ENCODE measurements at regions not wholly inside any gene's neighbourhood (a gene's known extent, or its start where the extent isn't known, plus 50 kb on each side); places are given as distances from the start of the nearest gene placed in this dataset.

DNA sequence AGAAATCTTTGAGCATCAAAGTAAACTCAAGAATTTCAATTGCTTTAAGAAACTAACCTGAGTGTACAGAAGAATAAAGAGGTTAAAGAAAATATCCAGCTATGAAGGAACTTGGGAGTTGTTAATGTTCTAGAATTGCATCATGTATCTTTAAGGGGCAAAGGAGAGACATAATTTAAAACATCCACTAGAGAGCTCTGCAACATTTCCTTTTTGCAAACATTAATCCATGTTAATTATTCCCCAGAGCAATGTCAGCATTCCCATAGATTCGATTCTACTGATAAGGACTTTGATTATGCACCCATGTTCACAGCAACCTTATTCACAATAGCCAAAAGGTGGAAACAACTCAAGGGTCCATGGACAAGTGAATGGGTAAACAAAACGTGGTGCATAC, 80.2 kb upstream of the SORBS2 start:
- intact Hi-C loops (cut with DNase I; ENCODE audit: low total_unique reads): no loop called here
- Histone ChIP-seq H3K4me3 (no peak overlapping the region), H3K36me3 (no peaks in the 10 kb centered on the region), H3K27ac (no peak overlapping the region), H3K27me3 (no peaks in the 10 kb centered on the region), H3K4me1 (no peaks in the 10 kb centered on the region), H3K9me3 (peaks cover 0 to 6% of the 10 kb centered on the region in 2 donors)
- DNase-seq (ENCODE audit: low spot score in 2 of 2): no peak
- TF ChIP-seq, protein P1, sequence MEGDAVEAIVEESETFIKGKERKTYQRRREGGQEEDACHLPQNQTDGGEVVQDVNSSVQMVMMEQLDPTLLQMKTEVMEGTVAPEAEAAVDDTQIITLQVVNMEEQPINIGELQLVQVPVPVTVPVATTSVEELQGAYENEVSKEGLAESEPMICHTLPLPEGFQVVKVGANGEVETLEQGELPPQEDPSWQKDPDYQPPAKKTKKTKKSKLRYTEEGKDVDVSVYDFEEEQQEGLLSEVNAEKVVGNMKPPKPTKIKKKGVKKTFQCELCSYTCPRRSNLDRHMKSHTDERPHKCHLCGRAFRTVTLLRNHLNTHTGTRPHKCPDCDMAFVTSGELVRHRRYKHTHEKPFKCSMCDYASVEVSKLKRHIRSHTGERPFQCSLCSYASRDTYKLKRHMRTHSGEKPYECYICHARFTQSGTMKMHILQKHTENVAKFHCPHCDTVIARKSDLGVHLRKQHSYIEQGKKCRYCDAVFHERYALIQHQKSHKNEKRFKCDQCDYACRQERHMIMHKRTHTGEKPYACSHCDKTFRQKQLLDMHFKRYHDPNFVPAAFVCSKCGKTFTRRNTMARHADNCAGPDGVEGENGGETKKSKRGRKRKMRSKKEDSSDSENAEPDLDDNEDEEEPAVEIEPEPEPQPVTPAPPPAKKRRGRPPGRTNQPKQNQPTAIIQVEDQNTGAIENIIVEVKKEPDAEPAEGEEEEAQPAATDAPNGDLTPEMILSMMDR (IDR thresholded peaks at IDR 0.05): no peak
- TF ChIP-seq POLR2A (IDR thresholded peaks at IDR 0.05) (no peak), POLR2AphosphoS5 (IDR thresholded peaks at IDR 0.05) (no peak)

DNA sequence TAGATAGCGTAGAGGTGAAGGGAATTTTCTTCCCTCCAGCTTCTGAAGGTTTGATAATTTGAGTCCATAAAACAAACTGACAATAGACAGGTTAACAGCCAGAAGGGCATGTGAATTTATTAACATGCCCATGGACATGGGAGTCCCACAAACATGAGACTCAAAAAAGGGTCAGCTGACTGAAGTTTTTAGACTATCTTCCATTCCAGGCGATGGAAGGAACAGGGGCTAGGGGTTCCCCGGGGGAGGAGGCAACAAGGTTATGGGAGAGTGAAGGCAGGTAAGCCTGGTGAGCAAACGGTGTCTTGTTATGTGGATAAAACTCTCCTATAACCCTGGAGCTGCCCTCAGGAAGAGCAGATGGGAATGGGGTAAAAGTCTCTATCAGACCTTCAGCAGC, 81.5 kb upstream of the SORBS2 start:
- no peaks in the 10 kb centered on the region for H3K36me3 ChIP-seq
- intact Hi-C loops (cut with DNase I; ENCODE audit: low total_unique reads): no loop called here
- H3K27me3 ChIP-seq: no peaks in the 10 kb centered on the region

DNA sequence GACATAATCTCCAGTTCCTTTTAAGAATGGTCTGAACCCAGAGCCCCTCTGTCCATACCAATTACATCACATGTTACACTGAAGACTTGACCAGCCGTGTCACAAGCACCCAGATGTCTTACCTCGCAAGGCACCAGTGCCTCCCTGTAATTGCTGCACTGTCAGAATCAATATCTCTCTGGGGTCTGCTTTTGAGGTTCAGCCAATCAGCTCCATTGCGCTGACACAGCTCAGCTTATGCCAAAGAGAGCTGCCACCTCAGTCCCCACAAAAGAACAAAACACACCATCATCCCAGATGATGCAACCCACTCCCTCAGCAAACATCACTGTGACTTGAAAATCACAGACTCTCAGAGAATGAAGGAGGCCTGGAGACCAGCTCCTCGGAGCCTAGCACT, 82.5 kb upstream of the SORBS2 start:
- TF ChIP-seq POLR2A (IDR thresholded peaks at IDR 0.05) (no peak), POLR2AphosphoS5 (IDR thresholded peaks at IDR 0.05) (no peak)
- TF ChIP-seq, protein P1 (IDR thresholded peaks at IDR 0.05): no peak
- DNase-seq (ENCODE audit: low spot score in 2 of 2): no peak
- H3K9me3 ChIP-seq: no peaks in the 10 kb centered on the region
- H3K27ac ChIP-seq: no peak overlapping the region
- H3K4me3 ChIP-seq: no peak overlapping the region
- intact Hi-C loops (cut with DNase I; ENCODE audit: low total_unique reads): no loop called here
- H3K27me3 ChIP-seq: no peaks in the 10 kb centered on the region
- no peaks in the 10 kb centered on the region for H3K4me1 ChIP-seq
- H3K36me3 ChIP-seq: no peaks in the 10 kb centered on the region

More for the DNA sequence above, 81.5 kb upstream of the SORBS2 start:
- Histone ChIP-seq H3K4me1 (no peaks in the 10 kb centered on the region), H3K9me3 (no peaks in the 10 kb centered on the region), H3K4me3 (no peak overlapping the region), H3K27ac (no peak overlapping the region)
- no peak for TF ChIP-seq POLR2AphosphoS5 (IDR thresholded peaks at IDR 0.05)
- TF ChIP-seq POLR2A (IDR thresholded peaks at IDR 0.05): no peak
- TF ChIP-seq, protein P1 (IDR thresholded peaks at IDR 0.05): no peak
- no peak for DNase-seq (ENCODE audit: low spot score in 2 of 2)

DNA sequence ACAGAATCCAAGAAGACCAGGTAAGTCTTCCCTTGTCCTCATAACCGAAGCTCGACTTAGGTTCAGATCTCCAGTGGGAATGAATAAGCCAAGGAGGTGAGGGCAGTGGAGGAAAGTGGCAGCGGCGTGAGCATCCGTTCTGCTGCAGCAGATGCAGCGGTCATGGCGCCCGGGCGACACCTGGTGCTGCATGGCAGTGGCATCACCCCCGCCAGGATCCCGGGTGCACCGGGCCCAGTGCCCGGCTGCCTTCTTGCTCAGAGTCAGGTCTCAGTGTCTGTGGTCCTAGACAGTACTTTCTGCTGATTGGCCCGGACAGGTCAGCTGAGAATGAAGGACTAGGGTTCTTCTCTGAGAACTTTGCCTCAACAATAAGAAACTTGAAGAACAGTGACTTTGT, 83.4 kb upstream of the SORBS2 start:
- intact Hi-C loops (cut with DNase I; ENCODE audit: low total_unique reads): no loop called here
- Histone ChIP-seq H3K9me3 (no peaks in the 10 kb centered on the region), H3K27ac (no peak overlapping the region), H3K4me1 (no peaks in the 10 kb centered on the region), H3K4me3 (no peak overlapping the region), H3K27me3 (no peaks in the 10 kb centered on the region), H3K36me3 (no peaks in the 10 kb centered on the region)
- TF ChIP-seq POLR2A (IDR thresholded peaks at IDR 0.05) (no peak), POLR2AphosphoS5 (IDR thresholded peaks at IDR 0.05) (no peak)
- TF ChIP-seq, protein P1 (IDR thresholded peaks at IDR 0.05): no peak
- no peak for DNase-seq (ENCODE audit: low spot score in 2 of 2)

DNA sequence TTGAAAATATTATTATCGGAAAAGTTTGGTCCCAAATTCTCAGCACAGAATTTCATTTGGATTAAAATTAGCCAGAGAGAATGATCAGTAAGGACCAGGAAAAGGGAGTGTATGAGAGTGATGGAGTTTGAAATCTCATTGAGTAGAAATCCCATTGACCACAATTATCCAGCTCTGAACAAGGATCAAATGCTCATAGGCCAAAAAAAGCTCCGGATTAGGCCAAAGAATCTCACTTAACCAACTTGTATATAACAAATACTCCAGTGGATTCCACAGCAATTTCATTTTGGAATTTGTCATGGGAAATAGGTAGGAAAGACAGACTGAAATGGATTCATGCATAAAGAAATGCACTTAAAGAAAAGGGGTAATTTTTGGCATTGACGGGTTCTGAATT, 83.9 kb upstream of the SORBS2 start:
- no peak for DNase-seq (ENCODE audit: low spot score in 2 of 2)
- no peaks in the 10 kb centered on the region for H3K36me3 ChIP-seq
- TF ChIP-seq, protein P1 (IDR thresholded peaks at IDR 0.05): no peak
- TF ChIP-seq POLR2A (IDR thresholded peaks at IDR 0.05) (no peak), POLR2AphosphoS5 (IDR thresholded peaks at IDR 0.05) (no peak)

More for the DNA sequence above, 83.9 kb upstream of the SORBS2 start:
- Histone ChIP-seq H3K27me3 (no peaks in the 10 kb centered on the region), H3K4me1 (no peaks in the 10 kb centered on the region), H3K4me3 (no peak overlapping the region), H3K9me3 (no peaks in the 10 kb centered on the region), H3K27ac (no peak overlapping the region)
- intact Hi-C loops (cut with DNase I; ENCODE audit: low total_unique reads): no loop called here

Data from breast epithelium (tissue), 4 donors.